Activated T-cell treated with anti-CD3 and anti-CD28 coated beads, Interleukin-2, amount 50 U/mL, for 72 hours (primary cell): ENCODE measurements at regions not wholly inside any gene's neighbourhood (a gene's known extent, or its start where the extent isn't known, plus 50 kb on each side); places are given as distances from the start of the nearest gene placed in this dataset.

Source experiments
- ATAC-seq, 2 donors: fragments of 150-1000 bp; cut with Tn5 transposase; replicated peaks in 1 of 2; 2 replicates each; pipeline ENCODE4 v1.10.0; 2021; ENCODE audit warnings: moderate library complexity in 2 of 2, mild to moderate bottlenecking in 1 of 2
- DNase-seq, 2 donors: peaks; one replicate each; pipeline ENCODE4 v3.0.0; 2021 to 2022; ENCODE audit warnings: mixed read lengths in 1 of 2
- H3K27ac Mint-ChIP-seq: one replicate; pipeline ENCODE4 v1.8.0; 2022; ENCODE audit warnings: mild to moderate bottlenecking, moderate library complexity, mixed read lengths
- H3K27me3 Mint-ChIP-seq: one replicate; pipeline ENCODE4 v1.8.0; 2022; ENCODE audit warnings: low read depth, mixed read lengths
- H3K36me3 Mint-ChIP-seq, 2 donors: one replicate each; pipeline ENCODE4 v1.8.0; 2022; ENCODE audit warnings: mixed read lengths in 2 of 2, mild to moderate bottlenecking in 1 of 2; ENCODE audit not compliant: insufficient read depth in 2 of 2
- H3K4me1 Mint-ChIP-seq: one replicate; pipeline ENCODE4 v1.8.0; 2022; ENCODE audit warnings: low read depth, mixed read lengths
- H3K4me3 Mint-ChIP-seq, 2 donors: one replicate each; pipeline ENCODE4 v1.8.0; 2022; ENCODE audit warnings: mild to moderate bottlenecking in 2 of 2, mixed read lengths in 2 of 2, moderate library complexity in 2 of 2
- H3K9me3 Mint-ChIP-seq, 2 donors: one replicate each; pipeline ENCODE4 v1.8.0; 2022; ENCODE audit warnings: mixed read lengths in 2 of 2

GRCh38 chr12:68491204-68491960 is 119.3 kb upstream of the RAP1B start:
- DNase-seq (no peak), ATAC-seq (no peak)
- H3K4me1 Mint-ChIP-seq, result peaks cover 30% of the 10 kb centered on the region
- no peak overlapping the region for H3K27ac Mint-ChIP-seq
- peaks cover 6% of the 10 kb centered on the region for H3K27me3 Mint-ChIP-seq
- no peak overlapping the region for H3K4me3 Mint-ChIP-seq
- peaks cover 0 to 4% of the 10 kb centered on the region in 2 donors for H3K36me3 Mint-ChIP-seq
- H3K9me3 Mint-ChIP-seq, result peaks cover 3 to 4% of the 10 kb centered on the region in 2 donors

GRCh38 chr12:68495336-68496070 is 115.2 kb upstream of the RAP1B start:
- Mint-ChIP-seq H3K27me3 (peaks cover 2% of the 10 kb centered on the region), H3K9me3 (peaks cover under 1 to 1% of the 10 kb centered on the region in 2 donors), H3K36me3 (peaks cover 0 to 1% of the 10 kb centered on the region in 2 donors), H3K4me1 (peaks cover 51% of the 10 kb centered on the region), H3K27ac (no peak overlapping the region), H3K4me3 (no peak overlapping the region)
- ATAC-seq, result no peak
- no peak for DNase-seq

GRCh38 chr12:68497107-68497506 is 113.6 kb upstream of the RAP1B start:
- peak overlapping the region; percentile 58 to 95 for H3K4me3 Mint-ChIP-seq
- H3K27ac Mint-ChIP-seq, result peak overlapping the region; percentile 99
- ATAC-seq, result peak; percentile 87 to 88
- no peaks in the 10 kb centered on the region for H3K27me3 Mint-ChIP-seq
- no peaks in the 10 kb centered on the region for H3K9me3 Mint-ChIP-seq
- no peaks in the 10 kb centered on the region for H3K36me3 Mint-ChIP-seq
- DNase-seq, result peak; percentile 6 to 12
- H3K4me1 Mint-ChIP-seq, result peaks cover 37% of the 10 kb centered on the region

GRCh38 chr12:68497702-68498101 is 113.0 kb upstream of the RAP1B start:
- no peaks in the 10 kb centered on the region for H3K27me3 Mint-ChIP-seq
- H3K4me1 Mint-ChIP-seq, result peaks cover 37% of the 10 kb centered on the region
- peak; percentile 24 to 43 for DNase-seq
- no peaks in the 10 kb centered on the region for H3K9me3 Mint-ChIP-seq
- H3K4me3 Mint-ChIP-seq, result peak overlapping the region; percentile 58 to 95
- H3K27ac Mint-ChIP-seq, result peak overlapping the region; percentile 99
- ATAC-seq, result peak; percentile 80 to 84
- H3K36me3 Mint-ChIP-seq, result no peaks in the 10 kb centered on the region

- DNase-seq (no peak), ATAC-seq (no peak)
- H3K9me3 Mint-ChIP-seq, result no peaks in the 10 kb centered on the region
- H3K4me1 Mint-ChIP-seq, result peaks cover 37% of the 10 kb centered on the region
- peak overlapping the region; percentile 30 for H3K27ac Mint-ChIP-seq
- H3K27me3 Mint-ChIP-seq, result no peaks in the 10 kb centered on the region
- H3K36me3 Mint-ChIP-seq, result no peaks in the 10 kb centered on the region
- no peak overlapping the region for H3K4me3 Mint-ChIP-seq
Measured at GRCh38 chr12:68498736-68499135, 112.0 kb upstream of the RAP1B start.

- H3K9me3 Mint-ChIP-seq, result no peaks in the 10 kb centered on the region
- no peak overlapping the region for H3K4me3 Mint-ChIP-seq
- no peaks in the 10 kb centered on the region for H3K27me3 Mint-ChIP-seq
- ATAC-seq, result no peak
- H3K4me1 Mint-ChIP-seq, result peaks cover 37% of the 10 kb centered on the region
- no peaks in the 10 kb centered on the region for H3K36me3 Mint-ChIP-seq
- no peak overlapping the region for H3K27ac Mint-ChIP-seq
- no peak for DNase-seq
Measured at GRCh38 chr12:68499616-68500015, 111.1 kb upstream of the RAP1B start.

- no peak for DNase-seq
- no peak for ATAC-seq
- H3K27me3 Mint-ChIP-seq, result no peaks in the 10 kb centered on the region
Measured at GRCh38 chr12:68501226-68501625, 109.5 kb upstream of the RAP1B start.

GRCh38 chr12:68505970-68506369 is 104.7 kb upstream of the RAP1B start:
- Mint-ChIP-seq H3K36me3 (no peaks in the 10 kb centered on the region), H3K4me3 (no peak overlapping the region), H3K27me3 (no peaks in the 10 kb centered on the region), H3K4me1 (peaks cover 10% of the 10 kb centered on the region), H3K27ac (peak overlapping the region; percentile 35), H3K9me3 (peaks cover 0 to 2% of the 10 kb centered on the region in 2 donors)
- DNase-seq (no peak), ATAC-seq (no peak)

More at GRCh38 chr12:68501226-68501625, 109.5 kb upstream of the RAP1B start:
- H3K36me3 Mint-ChIP-seq, result no peaks in the 10 kb centered on the region
- peaks cover 32% of the 10 kb centered on the region for H3K4me1 Mint-ChIP-seq
- no peak overlapping the region for H3K27ac Mint-ChIP-seq
- H3K9me3 Mint-ChIP-seq, result peaks cover 0 to under 1% of the 10 kb centered on the region in 2 donors
- no peak overlapping the region for H3K4me3 Mint-ChIP-seq

- H3K4me3 Mint-ChIP-seq, result no peak overlapping the region
- H3K27ac Mint-ChIP-seq, result no peak overlapping the region
- no peaks in the 10 kb centered on the region for H3K27me3 Mint-ChIP-seq
- H3K9me3 Mint-ChIP-seq, result peaks cover 0 to 2% of the 10 kb centered on the region in 2 donors
- DNase-seq, result no peak
- no peaks in the 10 kb centered on the region for H3K36me3 Mint-ChIP-seq
- peaks cover 10% of the 10 kb centered on the region for H3K4me1 Mint-ChIP-seq
- no peak for ATAC-seq
Measured at GRCh38 chr12:68506619-68507018, 104.1 kb upstream of the RAP1B start.

GRCh38 chr12:68507657-68508056 is 103.0 kb upstream of the RAP1B start:
- H3K27ac Mint-ChIP-seq, result no peak overlapping the region
- no peak overlapping the region for H3K4me3 Mint-ChIP-seq
- no peaks in the 10 kb centered on the region for H3K27me3 Mint-ChIP-seq
- H3K9me3 Mint-ChIP-seq, result peaks cover under 1 to 2% of the 10 kb centered on the region in 2 donors
- peaks cover 0 to under 1% of the 10 kb centered on the region in 2 donors for H3K36me3 Mint-ChIP-seq
- no peak for DNase-seq
- no peak for ATAC-seq
- peaks cover 10% of the 10 kb centered on the region for H3K4me1 Mint-ChIP-seq

- ATAC-seq (peak in 1 of 2 donors; percentile 13), DNase-seq (no peak)
- Mint-ChIP-seq H3K36me3 (peaks cover 0 to 3% of the 10 kb centered on the region in 2 donors), H3K4me1 (peaks cover 10% of the 10 kb centered on the region), H3K27me3 (no peaks in the 10 kb centered on the region), H3K27ac (no peak overlapping the region), H3K9me3 (peaks cover 2% of the 10 kb centered on the region in 2 donors), H3K4me3 (no peak overlapping the region)
Measured at GRCh38 chr12:68508576-68508975, 102.1 kb upstream of the RAP1B start.

- Mint-ChIP-seq H3K36me3 (peaks cover 0 to 3% of the 10 kb centered on the region in 2 donors), H3K4me3 (no peak overlapping the region), H3K27ac (no peak overlapping the region), H3K4me1 (peaks cover 10% of the 10 kb centered on the region), H3K9me3 (peaks cover 2 to 3% of the 10 kb centered on the region in 2 donors), H3K27me3 (no peaks in the 10 kb centered on the region)
- DNase-seq (no peak), ATAC-seq (no peak)
Measured at GRCh38 chr12:68509242-68509641, 101.5 kb upstream of the RAP1B start.

- Mint-ChIP-seq H3K9me3 (peaks cover 2 to 3% of the 10 kb centered on the region in 2 donors), H3K36me3 (peaks cover 0 to 3% of the 10 kb centered on the region in 2 donors), H3K4me3 (no peak overlapping the region), H3K27ac (no peak overlapping the region), H3K27me3 (no peaks in the 10 kb centered on the region), H3K4me1 (peaks cover 10% of the 10 kb centered on the region)
- ATAC-seq, result no peak
- no peak for DNase-seq
Measured at GRCh38 chr12:68510397-68510796, 100.3 kb upstream of the RAP1B start.
